NCI-H1694 (cell line): ENCODE measurements at regions not wholly inside any gene's neighbourhood (a gene's known extent, or its start where the extent isn't known, plus 50 kb on each side); places are given as distances from the start of the nearest gene placed in this dataset.
"Not testable (repeated sequence)": the region's sequence is repeated elsewhere in the genome, so short reads cannot be mapped to it uniquely, and the experiment has no call there.

Experiments
- DNase-seq: peaks from one replicate; lab custom pipeline; 2025; lab: John Stamatoyannopoulos, UW

GRCh38 chr5:8714861-8715260 is 831.0 kb downstream of the SEMA5A start:
- no peak for DNase-seq

- DNase-seq, result no peak
Measured at GRCh38 chr5:8719796-8720195, 826.1 kb downstream of the SEMA5A start.

GRCh38 chr5:8720506-8720905 is 825.4 kb downstream of the SEMA5A start:
- no peak for DNase-seq

- no peak for DNase-seq
Measured at GRCh38 chr5:8721536-8721935, 824.3 kb downstream of the SEMA5A start.

- DNase-seq, result no peak
Measured at GRCh38 chr5:8726383-8727036, 819.4 kb downstream of the SEMA5A start.

- no peak for DNase-seq
Measured at GRCh38 chr5:8727396-8727795, 818.5 kb downstream of the SEMA5A start.

- no peak for DNase-seq
Measured at GRCh38 chr5:8729437-8729836, 816.4 kb downstream of the SEMA5A start.

- no peak for DNase-seq
Measured at GRCh38 chr5:8730194-8730593, 815.7 kb downstream of the SEMA5A start.

GRCh38 chr5:8731110-8731509 is 814.8 kb downstream of the SEMA5A start:
- DNase-seq, result not testable (repeated sequence)

- DNase-seq, result no peak
Measured at GRCh38 chr5:8740595-8740994, 805.3 kb downstream of the SEMA5A start.

GRCh38 chr5:8749556-8749955 is 796.3 kb downstream of the SEMA5A start:
- no peak for DNase-seq

GRCh38 chr5:8750100-8750499 is 795.8 kb downstream of the SEMA5A start:
- DNase-seq, result no peak

GRCh38 chr5:8751971-8752370 is 793.9 kb downstream of the SEMA5A start:
- no peak for DNase-seq

GRCh38 chr5:8752595-8752994 is 793.3 kb downstream of the SEMA5A start:
- DNase-seq, result no peak

- peak; percentile 38 for DNase-seq
Measured at GRCh38 chr5:8756498-8757084, 789.3 kb downstream of the SEMA5A start.

- no peak for DNase-seq
Measured at GRCh38 chr5:8765886-8766285, 780.0 kb downstream of the SEMA5A start.

- DNase-seq, result no peak
Measured at GRCh38 chr5:8766448-8766847, 779.4 kb downstream of the SEMA5A start.

GRCh38 chr5:8767111-8767510 is 778.8 kb downstream of the SEMA5A start:
- DNase-seq, result no peak

GRCh38 chr5:8767746-8768145 is 778.1 kb downstream of the SEMA5A start:
- no peak for DNase-seq

GRCh38 chr5:8769631-8770030 is 776.2 kb downstream of the SEMA5A start:
- no peak for DNase-seq

GRCh38 chr5:8770431-8770830 is 775.4 kb downstream of the SEMA5A start:
- DNase-seq, result no peak

- DNase-seq, result no peak
Measured at GRCh38 chr5:8773046-8773615, 772.7 kb downstream of the SEMA5A start.

- DNase-seq, result no peak
Measured at GRCh38 chr5:8784692-8785091, 761.2 kb downstream of the SEMA5A start.

- no peak for DNase-seq
Measured at GRCh38 chr5:8788246-8788645, 757.6 kb downstream of the SEMA5A start.
